Psoas muscle (tissue), 7 donors: ENCODE measurements at regions not wholly inside any gene's neighbourhood (a gene's known extent, or its start where the extent isn't known, plus 50 kb on each side); places are given as distances from the start of the nearest gene placed in this dataset.

Source experiments
- ATAC-seq, 4 donors: fragments of 200-7000 bp; cut with Tn5 transposase; one replicate each; pipeline ENCODE4 v1.9.1; 2020; ENCODE audit warnings: moderate library complexity in 3 of 4, mild to moderate bottlenecking in 2 of 4
- DNase-seq, 2 donors: peaks; one replicate each; pipeline ENCODE4 v3.0.0-alpha.2; 2020
- H3K27ac ChIP-seq: fragments of 200-600 bp; one replicate; pipeline ENCODE4 v1.8.0; 2022
- H3K27me3 ChIP-seq, 3 donors: fragments of 200-600 bp in 1 of 3; one replicate each; pipeline versions ENCODE4 v1.6.1 to v1.8.0; 2013 to 2022; ENCODE audit warnings: low read length in 2 of 3, mild to moderate bottlenecking in 2 of 3, moderate library complexity in 1 of 3; ENCODE audit not compliant: insufficient read depth in 3 of 3
- H3K36me3 ChIP-seq, 2 donors: fragments of 200-600 bp in 1 of 2; one replicate each; pipeline versions ENCODE4 v1.6.1 to v1.8.0; 2013 to 2022; ENCODE audit warnings: low read depth in 1 of 2, mild to moderate bottlenecking in 1 of 2, moderate library complexity in 1 of 2; ENCODE audit not compliant: insufficient read depth in 1 of 2
- H3K4me1 ChIP-seq: fragments of 200-600 bp; one replicate; pipeline ENCODE4 v1.8.0; 2022
- H3K4me3 ChIP-seq: fragments of 200-600 bp; one replicate; pipeline ENCODE4 v1.8.0; 2022; ENCODE audit warnings: mild to moderate bottlenecking
- H3K9me3 ChIP-seq: fragments of 200-600 bp; one replicate; pipeline ENCODE4 v1.8.0; 2022
- WGBS, 3 donors: extraction: QIAGEN DNeasy Blood & Tissue Kit; methylation state at CpG; one replicate each; pipeline versions ENCODE4 v1.1.6 to v1.1.7; 2013; 5-methylcytosine and 5-hydroxymethylcytosine counted together
- intact Hi-C, 2 donors: fragments of 100-400 bp; cut with DNase I; formaldehyde crosslinking; loops; one replicate each; pipeline versions ENCODE4 v1.11.0 to v1.14.2; 2022
- TF ChIP-seq, protein P1 (sequence below): fragments of 200-600 bp; IDR thresholded peaks from one replicate; pipeline ENCODE4 v1.8.0; 2022; ENCODE audit warnings: antibody characterized with exemption
- donor health status: healthy with polysubstance abuse.
- donor health status: DM: no; HTN: no; CAD: no; lungs with moderate emphysema.
- donor health status: Bipolar disorder and iron deficiency.
- donor health status: healthy.
- donor health status: DM: yes; HTN: yes; CAD: no.
- donor health status: DM: no; HTN: no; CAD: no.
- donor health status: DM: yes; HTN: yes; CAD: no.

DNA sequence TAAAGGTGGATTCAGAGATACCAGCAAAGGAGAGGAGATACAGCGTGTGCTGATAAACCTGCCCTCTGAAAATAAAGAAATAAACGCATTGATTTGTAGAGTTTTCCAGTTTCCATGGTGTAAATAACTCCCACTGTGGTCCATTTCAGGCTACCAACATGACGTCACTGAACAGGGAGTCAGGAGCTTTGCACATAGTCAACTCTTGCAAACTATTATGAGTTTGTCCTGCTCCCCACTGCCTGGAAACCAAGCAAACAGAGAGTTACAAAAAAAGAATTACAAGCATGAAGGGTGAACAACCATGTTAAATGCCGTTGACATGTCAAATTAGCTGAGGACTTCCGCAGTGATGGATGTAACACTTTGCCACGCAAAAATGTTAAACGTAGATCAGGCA, 70.4 kb upstream of the GATA2 start:
- no peak overlapping the region for H3K27ac ChIP-seq
- no peaks in the 10 kb centered on the region for H3K4me1 ChIP-seq
- intact Hi-C loops: no loop called here
- H3K9me3 ChIP-seq: no peaks in the 10 kb centered on the region
- no peaks in the 10 kb centered on the region for H3K36me3 ChIP-seq
- no peak for DNase-seq
- ATAC-seq: no peak
- H3K4me3 ChIP-seq: no peak overlapping the region
- peaks cover 0 to 22% (median 3%) of the 10 kb centered on the region in 3 donors for H3K27me3 ChIP-seq
- TF ChIP-seq, protein P1, sequence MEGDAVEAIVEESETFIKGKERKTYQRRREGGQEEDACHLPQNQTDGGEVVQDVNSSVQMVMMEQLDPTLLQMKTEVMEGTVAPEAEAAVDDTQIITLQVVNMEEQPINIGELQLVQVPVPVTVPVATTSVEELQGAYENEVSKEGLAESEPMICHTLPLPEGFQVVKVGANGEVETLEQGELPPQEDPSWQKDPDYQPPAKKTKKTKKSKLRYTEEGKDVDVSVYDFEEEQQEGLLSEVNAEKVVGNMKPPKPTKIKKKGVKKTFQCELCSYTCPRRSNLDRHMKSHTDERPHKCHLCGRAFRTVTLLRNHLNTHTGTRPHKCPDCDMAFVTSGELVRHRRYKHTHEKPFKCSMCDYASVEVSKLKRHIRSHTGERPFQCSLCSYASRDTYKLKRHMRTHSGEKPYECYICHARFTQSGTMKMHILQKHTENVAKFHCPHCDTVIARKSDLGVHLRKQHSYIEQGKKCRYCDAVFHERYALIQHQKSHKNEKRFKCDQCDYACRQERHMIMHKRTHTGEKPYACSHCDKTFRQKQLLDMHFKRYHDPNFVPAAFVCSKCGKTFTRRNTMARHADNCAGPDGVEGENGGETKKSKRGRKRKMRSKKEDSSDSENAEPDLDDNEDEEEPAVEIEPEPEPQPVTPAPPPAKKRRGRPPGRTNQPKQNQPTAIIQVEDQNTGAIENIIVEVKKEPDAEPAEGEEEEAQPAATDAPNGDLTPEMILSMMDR: no peak
- 43 to 49% (median 45%) methylated on average over 7 of the region's 7 CpGs for WGBS, 3 donors

- Histone ChIP-seq H3K27me3 (peaks cover 0 to 34% (median 3%) of the 10 kb centered on the region in 3 donors), H3K4me3 (no peak overlapping the region), H3K27ac (no peak overlapping the region), H3K9me3 (no peaks in the 10 kb centered on the region), H3K4me1 (no peaks in the 10 kb centered on the region), H3K36me3 (no peaks in the 10 kb centered on the region)
- no peak for DNase-seq
- no peak for ATAC-seq
- intact Hi-C loops: no loop called here
- WGBS, 3 donors: 82 to 100% (median 85%) methylated on average over 2 of the region's 2 CpGs
- TF ChIP-seq, protein P1: no peak
These were observed 68.5 kb upstream of the GATA2 start for GRCh38 chr3:128561504-128561903.

GRCh38 chr3:128560768-128561167, 67.8 kb upstream of the GATA2 start:
- peaks cover 4% of the 10 kb centered on the region for H3K4me1 ChIP-seq
- TF ChIP-seq, protein P1: no peak
- intact Hi-C loops: no loop called here
- H3K27ac ChIP-seq: no peak overlapping the region
- no peaks in the 10 kb centered on the region for H3K9me3 ChIP-seq
- H3K27me3 ChIP-seq: peaks cover 0 to 42% (median 4%) of the 10 kb centered on the region in 3 donors
- DNase-seq (no peak), ATAC-seq (no peak)
- H3K4me3 ChIP-seq: no peak overlapping the region
- H3K36me3 ChIP-seq: no peaks in the 10 kb centered on the region
- 64 to 72% (median 71%) methylated on average over 12 of the region's 12 CpGs for WGBS, 3 donors

DNA sequence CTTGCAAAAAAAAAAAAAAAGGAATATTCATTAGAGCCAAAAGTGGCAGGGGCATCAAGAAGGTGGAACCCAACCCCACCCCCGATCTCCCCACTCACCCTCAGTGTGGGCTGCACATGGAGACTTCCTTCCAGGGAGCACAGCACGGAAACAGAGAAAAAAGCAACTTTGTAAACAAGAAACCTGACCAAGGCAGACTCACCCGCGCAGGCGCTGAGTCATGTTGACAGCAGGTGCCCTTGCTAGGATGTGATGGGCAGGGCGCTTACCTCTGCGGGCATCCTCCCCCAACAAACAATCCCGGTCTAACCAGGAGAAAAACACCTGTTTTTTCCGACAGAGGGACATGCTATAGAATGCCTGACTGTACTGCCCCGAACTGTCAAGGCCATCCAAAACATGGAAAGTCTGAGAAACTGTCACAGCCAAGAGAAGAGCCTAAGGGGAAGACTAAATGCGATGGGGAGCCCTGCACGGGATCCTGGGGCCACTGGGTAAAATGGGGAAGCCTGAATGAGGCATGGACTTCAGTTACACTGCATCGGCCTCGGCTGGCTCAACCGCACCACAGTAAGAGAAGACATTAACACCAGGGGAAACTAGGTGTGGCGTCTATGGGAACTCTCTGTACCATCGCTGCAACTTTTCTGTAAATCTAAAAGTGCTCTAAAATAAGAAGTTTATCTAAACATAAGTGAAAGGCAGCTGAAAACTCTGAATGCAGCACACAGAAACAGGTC, 66.7 kb upstream of the GATA2 start:
- TF ChIP-seq, protein P1: no peak
- Histone ChIP-seq H3K4me3 (no peak overlapping the region), H3K27me3 (peaks cover 0 to 47% (median 6%) of the 10 kb centered on the region in 3 donors), H3K36me3 (no peaks in the 10 kb centered on the region), H3K27ac (no peak overlapping the region), H3K4me1 (peaks cover 4% of the 10 kb centered on the region), H3K9me3 (no peaks in the 10 kb centered on the region)
- 50 to 54% (median 52%) methylated on average over 17 of the region's 17 CpGs for WGBS, 3 donors
- ATAC-seq (no peak), DNase-seq (no peak)
- intact Hi-C loops: no loop called here
